GM18508 (cell line): ENCODE measurements at regions not wholly inside any gene's neighbourhood (a gene's known extent, or its start where the extent isn't known, plus 50 kb on each side); places are given as distances from the start of the nearest gene placed in this dataset.

Source experiments
- ATAC-seq: cut with Tn5 transposase; IDR thresholded peaks from one replicate; pipeline ENCODE4 v1.9.1; 2021; ENCODE audit warnings: moderate number of reproducible peaks; ENCODE audit not compliant: insufficient read depth, unreplicated experiment

DNA sequence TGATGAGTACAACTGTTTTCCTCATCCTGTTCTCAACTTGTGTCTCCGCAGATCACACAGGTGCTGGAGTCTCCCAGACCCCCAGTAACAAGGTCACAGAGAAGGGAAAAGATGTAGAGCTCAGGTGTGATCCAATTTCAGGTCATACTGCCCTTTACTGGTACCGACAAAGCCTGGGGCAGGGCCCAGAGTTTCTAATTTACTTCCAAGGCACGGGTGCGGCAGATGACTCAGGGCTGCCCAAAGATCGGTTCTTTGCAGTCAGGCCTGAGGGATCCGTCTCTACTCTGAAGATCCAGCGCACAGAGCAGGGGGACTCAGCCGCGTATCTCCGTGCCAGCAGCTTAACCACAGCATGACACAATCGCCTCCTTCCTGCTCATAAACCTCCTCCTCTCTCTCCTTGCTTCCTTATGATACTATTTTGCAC lies 126.7 kb upstream of the PRSS58 start:
- ATAC-seq, result no peak

DNA sequence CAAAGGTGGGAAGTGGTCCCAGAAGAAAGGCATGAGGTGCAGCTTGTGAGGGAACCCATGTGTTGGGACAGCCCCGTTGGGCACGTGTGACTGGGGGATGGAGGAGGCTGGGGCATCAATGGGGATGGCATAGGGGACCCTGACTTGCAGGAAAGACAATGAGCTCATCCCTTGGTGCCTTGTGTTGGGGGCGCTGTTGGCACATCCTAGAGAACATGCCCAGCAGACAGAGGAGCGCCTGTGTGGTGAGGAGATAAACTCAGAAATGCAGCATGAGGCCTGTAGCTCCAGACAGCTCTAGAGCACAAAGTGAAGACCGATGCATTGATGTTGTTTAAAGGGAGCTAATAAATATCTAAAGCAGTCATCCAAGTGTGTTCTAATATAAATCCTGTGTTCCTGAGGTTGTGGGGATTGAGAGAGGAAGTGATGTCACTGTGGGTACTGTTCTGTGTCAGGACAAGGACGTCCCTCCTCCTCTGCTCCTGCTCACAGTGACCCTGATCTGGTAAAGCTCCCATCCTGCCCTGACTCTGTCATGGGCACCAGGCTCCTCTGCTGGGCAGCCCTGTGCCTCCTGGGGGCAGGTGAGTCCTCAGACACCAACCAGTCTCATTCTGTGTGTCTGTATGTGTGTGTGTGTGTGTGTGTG lies 126.1 kb upstream of the PRSS58 start:
- no peak for ATAC-seq

DNA sequence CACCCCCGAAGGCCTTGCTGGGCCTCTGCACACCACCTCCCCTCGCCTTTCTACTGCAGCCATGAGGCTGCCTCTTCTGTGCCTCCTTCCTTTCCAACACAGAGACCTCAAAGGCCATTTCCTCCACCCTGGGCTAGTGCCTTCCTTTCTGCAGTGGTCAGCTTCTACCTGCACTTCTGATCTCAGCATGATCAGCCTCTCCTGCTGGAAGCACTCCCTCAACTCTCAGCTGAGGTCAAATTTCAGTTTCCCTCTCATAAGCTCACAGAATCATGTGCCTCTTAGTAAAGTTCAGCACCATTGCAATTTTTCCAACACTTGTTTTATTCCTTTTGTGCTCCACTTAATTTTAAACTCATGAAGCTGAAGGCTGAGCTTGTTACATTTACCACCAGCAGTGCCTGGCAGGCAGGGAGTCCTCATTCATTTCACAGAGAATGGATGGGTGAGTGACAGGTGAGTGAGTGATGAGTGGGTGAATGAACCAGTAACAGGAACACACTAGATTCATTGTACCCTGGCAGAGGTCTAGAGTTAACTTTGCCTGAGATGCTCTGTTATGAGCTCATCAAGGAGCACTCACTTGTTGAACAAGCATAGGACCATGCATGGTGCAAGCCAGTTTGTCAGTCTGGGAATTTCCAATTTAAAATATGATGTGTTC lies 124.0 kb upstream of the PRSS58 start:
- no peak for ATAC-seq

DNA sequence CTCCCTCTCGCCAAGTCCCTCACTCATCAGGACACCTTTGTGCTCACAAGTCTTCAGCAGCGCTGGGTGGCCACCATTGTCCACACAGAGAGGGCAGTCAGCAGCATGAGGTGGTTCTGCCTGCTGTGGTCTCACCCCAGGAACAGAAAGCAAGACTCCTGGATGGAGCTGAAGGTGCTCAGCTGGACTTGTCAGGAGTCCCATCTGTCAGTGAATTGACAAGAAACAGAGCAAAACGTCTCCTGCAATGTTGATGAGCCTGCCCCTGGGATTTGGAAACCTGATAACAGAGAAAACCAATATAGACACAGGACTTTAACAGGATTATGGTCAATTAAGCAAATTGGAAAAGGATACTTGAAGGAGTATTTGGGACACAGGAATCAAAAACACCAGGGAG lies 122.2 kb upstream of the PRSS58 start:
- no peak for ATAC-seq

DNA sequence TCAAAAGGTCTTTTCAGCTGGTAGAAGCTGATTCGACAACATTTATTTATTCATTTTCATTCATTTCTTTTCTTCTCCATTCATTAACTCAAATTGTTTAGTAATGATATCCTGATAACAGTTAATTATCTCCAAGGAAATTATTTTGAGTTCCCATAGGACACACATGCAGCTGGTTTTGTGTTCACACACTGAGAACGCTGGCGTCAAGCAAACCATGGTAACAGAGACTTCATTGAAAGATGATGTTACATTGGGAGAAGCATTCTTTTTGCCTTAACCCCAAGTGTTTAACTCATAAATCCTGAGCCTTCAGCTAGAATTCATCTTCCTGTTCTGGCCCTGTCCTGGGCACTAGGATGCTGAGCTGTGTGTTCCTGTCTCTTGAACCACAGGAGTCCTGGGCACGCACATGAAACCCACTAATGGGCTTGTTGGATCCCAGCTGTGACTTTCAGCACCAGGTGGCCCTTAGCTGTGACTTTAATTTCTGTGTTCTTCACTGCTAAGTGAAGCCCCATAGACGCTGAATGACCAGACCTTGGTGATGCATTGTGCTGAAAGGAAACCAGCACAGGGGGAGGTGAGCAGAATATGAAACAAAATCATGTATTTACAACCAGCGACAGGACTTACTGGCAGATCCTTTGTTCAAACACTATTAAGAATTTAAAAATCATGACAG lies 121.5 kb upstream of the PRSS58 start:
- ATAC-seq, result no peak

DNA sequence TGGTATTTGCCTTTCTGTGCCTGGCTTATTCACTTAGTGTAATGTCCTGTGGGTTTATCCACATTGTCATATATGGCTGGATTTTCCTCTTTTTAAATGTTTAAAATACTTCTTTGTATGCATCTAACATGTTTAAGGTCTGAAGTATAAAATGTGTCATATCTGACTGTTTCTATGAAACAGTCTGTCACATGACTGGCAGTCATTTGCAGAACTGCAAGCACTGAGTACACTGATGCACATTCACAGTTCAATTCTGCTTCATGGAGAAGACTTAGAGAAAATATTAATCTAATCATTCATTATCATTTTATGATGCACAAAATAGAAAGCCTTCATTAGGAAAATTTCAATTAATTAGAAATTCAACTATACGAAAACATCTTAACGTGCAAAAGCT lies 119.7 kb upstream of the PRSS58 start:
- no peak for ATAC-seq

DNA sequence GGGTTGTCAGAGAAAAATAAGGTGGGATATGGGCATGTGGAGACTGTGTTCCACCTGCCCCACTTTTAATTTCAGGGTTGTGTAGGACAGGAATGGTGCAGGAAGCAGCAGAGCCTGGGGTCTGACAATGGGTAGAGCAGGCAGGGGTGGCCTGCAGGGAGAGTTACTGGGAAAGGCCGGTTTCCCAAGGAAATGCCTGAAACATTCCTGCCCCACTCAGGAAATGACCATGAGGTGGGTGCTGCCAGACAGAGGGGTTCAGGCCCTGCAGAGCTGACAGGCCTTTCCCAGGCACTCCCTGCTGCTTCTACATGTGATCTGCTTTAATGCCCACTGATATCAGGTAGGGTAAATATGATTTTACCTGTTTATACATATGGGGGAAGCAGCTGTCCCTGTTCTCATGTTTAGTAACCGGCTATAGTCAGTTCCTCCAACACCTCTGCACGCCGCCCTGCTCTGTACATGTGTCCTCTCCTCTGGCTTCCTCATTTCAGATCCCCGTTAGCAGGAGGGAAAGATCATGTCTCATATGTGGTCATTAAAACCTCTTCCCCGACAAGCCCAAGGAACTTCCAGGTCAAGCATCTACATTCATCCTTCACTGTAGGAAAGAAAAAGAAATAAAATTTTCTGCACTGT lies 118.6 kb upstream of the PRSS58 start:
- no peak for ATAC-seq

DNA sequence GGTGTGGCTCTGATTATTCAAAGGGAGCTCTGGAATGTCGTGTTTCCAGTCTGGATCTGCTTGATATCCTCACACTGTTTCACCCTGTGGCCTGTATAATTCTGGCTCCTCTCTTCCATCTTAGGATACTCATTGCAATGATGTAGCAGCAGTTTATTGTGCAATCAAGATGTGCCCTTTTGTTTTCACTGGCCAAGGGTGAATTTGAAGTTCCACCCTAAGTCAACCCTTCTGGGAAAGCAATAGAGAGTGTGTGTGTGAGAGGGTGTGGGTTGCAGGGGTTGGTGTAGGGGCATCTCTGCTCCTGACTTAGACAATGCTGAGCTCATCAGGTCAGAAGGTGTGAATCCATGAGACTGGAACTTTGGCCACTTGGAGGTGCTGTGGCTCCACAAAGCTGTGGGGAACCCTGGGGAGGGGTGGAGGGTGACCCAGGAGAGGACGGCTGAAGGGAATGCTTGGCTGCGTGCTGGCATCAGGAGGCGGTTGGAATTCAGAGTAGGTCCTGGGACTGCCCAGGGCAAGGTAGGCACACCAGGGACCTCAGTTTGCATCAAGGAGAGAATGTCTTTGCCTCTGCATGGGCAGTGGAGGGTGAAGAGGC lies 118.0 kb upstream of the PRSS58 start:
- ATAC-seq, result no peak

DNA sequence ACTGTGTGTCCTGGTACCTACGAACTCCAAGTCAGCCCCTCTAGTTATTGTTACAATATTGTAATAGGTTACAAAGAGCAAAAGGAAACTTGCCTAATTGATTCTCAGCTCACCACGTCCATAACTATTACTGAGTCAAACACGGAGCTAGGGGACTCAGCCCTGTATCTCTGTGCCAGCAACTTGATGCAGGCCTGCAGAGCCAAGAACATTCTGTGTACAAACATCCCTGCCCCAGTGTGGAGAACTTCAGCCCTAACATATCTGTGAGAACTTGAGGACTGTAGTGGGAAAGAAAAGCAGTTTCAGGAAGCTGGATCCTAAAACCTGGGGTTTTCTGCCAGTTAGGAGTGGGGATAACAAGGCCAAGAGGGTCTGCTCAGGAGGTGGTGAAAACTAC lies 114.9 kb upstream of the PRSS58 start:
- ATAC-seq, result no peak

DNA sequence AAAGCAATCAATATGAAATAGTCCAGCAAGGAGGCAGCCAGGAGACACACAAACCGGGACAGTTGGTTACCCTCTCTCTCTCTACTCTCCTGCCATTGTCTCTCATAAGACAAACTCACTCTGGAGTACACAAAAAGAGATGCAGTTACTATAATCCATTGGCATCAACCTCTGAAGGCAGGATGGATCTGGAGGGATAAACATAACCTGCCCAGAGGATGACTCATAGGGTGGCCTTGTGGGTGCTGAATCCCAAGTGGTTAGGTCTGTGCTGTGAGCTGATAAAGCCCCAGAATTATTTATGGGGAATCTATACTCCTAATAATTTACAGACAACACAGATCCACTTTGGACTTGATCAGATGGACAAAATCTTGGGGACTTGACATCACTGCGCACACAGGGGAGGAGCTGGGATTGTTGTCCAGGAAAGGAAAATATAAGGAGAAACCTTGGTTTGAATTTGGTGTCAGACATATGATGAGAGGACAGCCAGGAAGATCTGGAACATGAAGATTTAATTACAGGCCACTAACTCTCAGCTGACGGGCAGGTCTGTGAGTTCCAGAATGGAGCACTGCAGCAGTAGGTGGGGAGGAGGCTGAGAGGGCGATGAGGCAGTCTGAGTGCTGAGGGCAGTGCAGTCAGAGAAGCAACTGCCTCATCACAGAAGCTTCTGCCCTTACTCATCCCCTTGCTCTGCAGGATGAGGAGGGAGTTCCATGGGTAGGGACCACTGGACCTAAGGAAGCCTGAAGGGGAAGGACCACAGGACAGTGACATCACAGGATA lies 113.9 kb upstream of the PRSS58 start:
- ATAC-seq, result no peak

DNA sequence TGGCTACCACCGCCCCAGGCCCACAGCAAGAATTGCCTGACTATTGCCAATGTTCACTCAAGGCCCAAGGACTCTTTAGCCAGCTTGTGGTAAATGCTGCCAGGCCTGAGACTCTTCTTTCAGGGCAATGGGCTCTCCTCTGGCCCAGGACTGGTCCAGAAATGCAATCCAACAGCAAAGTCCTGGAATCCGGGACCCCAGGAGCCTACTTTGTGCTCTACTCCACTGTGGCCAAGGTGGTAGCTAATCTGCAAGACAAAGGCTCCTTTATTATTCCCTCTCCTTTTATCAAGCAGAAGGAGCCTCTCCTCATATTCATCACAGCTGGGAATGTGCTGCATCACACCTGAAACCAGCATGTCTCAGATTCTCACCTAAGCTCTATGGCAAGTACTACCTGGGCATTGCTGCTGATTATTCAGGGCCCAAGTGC lies 107.6 kb upstream of the PRSS58 start:
- ATAC-seq, result no peak

DNA sequence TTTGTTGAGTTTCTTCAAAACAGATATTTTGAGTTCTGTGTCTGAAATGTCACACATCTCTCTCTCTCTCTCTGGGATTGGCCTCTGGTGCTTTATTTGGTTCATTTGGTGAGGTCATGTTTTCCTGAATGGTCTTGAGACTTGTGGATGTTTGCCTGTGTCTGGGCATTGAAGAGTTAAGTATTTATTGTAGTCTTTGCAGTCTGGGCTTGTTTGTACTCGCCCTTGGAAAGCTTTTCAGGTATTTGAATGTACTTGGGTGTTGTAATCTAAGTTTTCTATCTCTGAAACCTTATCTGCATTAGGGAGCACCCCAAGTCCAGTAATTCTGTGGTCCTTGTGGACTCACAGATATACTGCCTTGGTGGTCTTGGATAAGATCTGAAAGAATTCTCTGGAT lies 106.7 kb upstream of the PRSS58 start:
- ATAC-seq, result no peak

DNA sequence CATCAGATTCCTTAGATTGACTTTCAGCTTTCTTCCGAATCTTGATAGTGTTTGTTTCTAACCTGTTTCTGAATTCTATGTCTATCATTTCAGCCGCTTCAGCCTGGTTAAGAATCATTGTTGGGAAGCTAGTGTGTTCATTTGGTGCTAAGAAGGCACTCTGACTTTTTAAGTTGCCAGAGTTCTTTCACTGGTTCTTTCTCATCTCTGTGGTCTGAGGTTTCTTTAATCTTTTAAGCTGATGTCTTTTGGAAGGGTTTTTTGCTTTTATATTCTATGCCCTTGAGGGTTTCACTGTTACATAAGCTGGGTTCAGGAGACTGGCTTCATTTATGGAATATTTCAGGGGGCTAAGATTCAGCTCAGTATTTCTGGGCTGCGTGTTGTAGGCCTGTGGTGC lies 104.5 kb upstream of the PRSS58 start:
- ATAC-seq, result no peak

DNA sequence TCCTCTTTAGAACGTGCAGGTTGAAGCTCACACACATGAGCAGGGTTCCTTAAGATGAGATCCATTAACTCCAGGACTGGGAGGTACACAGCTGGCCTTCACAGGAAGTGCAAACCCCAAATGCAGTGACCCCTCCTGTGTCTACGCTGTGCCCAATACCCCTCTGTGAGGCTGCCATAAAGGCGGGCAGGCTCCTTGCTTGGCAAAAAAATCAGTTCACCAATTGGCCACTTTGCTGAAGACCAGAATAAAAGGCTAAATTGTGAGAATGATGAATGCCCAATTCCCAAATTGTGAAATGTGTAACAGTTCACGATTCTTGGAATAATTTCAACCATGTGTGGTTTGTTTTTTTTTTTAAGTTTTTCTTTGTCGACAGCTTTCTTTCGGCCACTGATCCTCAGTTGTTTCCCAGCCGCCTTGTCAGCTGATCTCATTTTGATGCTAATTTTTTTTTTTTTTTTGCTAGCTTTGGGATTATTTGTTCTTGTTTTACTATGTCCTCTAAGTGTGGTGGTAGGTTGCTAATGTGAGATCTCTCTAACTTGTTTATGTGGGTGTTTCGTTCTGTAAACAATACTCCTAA lies 101.9 kb upstream of the PRSS58 start:
- no peak for ATAC-seq

DNA sequence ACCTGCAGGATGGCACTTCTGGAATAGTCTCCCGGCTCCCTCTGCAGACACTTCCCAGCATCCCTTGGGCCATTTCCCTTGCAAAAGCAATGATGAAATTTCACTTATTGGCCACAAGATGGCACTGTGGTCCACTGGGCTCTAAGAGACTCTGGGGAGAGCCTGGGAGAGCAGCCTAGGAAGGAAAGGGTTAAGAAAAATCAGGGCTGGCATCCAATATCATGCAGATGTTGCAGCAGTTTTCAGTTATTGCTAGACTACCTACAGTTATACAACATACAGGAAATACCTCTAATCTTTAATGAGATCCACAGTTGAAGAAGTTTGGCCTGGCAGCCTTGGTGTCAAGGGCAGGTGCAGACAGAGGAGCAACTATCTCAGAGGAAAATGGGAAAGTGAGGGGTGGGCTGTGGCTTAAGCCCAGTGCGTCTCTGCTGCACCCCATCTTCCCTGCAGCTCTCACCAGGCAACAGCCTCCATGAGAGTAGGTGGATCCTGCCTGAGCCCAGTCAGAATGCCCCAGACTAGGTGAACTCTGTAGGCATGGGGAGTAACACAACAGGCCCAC lies 100.2 kb upstream of the PRSS58 start:
- peak; percentile 89 for ATAC-seq

DNA sequence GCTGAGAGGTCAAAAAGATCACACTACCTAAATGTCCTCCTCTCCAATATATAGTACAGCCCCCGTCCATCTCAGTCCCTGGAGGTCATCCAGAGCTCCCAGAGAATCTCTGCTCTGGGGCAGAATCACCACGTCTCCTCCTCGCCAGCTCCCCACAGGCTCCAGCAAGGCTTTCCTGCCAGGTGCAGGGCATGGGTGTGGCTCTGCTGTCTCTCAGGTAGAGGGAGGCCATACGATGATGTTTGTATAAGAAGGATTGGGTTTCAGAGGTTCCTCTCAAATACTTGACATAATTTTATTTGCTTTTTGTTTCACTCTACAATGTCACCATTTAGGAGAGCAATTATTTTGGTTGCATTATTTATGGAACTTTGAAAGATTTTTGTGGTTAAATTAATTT lies 98.3 kb upstream of the PRSS58 start:
- no peak for ATAC-seq

DNA sequence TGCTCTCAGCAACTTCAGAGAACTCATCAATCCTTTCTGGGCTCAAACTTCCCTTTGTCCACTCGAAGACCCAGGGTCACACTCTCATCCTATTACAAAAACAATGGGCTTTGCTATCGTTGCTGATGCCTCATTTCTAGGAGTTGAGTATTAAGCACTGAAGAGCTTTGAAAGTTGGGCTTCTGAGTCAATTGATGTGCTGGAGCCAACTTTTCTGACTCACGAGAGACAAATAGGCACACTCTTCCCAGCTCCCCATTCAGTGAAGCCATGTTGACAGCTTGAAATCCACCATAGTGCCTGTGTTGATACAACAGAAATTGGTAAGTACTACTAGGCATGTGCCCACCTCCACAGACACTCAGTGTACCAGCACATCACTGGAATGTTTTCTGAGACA lies 97.5 kb upstream of the PRSS58 start:
- no peak for ATAC-seq

DNA sequence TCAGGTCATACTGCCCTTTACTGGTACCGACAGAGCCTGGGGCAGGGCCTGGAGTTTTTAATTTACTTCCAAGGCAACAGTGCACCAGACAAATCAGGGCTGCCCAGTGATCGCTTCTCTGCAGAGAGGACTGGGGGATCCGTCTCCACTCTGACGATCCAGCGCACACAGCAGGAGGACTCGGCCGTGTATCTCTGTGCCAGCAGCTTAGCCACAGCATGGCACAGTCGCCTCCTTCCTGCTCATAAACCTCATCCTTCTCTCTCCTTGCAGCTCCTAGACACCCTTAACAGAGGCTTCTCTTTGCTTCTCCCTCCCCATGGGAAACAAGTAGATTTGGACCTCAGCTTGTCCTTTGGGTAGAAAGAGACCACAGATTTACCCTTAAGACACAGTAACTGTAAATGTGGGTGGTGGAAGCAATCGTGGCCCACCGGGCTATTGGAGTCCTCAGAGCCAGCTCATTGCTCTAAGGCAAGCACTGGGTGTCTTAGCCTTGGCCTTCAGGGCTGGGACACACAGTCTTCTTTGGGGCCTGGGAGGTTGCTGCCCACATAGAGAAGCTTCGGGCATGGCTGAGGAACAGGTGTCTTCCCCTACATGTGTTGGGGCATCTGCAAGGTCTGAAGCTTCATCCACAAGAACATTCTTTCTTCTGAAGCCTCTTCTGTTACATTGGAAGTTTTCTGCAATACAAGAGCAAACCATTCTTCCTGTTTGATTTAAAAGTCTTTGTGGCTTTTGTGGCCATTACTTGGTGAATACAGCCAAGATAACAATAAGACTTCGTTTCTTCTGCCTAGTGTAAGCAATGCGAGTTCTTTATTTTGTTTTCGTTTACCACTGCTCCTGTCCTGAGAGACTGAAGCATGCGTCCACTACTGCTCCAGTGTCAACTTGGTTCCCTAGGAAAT lies 95.5 kb upstream of the PRSS58 start:
- no peak for ATAC-seq
